DOHH2 (cell line): ENCODE measurements at regions not wholly inside any gene's neighbourhood (a gene's known extent, or its start where the extent isn't known, plus 50 kb on each side); places are given as distances from the start of the nearest gene placed in this dataset.

Source experiments
- EZH2phosphoT487 ChIP-seq: fragments of 200-600 bp; sonication (generic); IDR thresholded peaks from 2 replicates; pipeline ENCODE4 v1.6.1; 2017; ENCODE audit warnings: borderline replicate concordance, mild to moderate bottlenecking, antibody characterized with exemption, low read length, moderate library complexity, mixed read lengths
- TF ChIP-seq, protein P1 (sequence below): fragments of 200-600 bp; sonication (generic); IDR thresholded peaks from one replicate; pipeline ENCODE4 v1.5.1; 2014; ENCODE audit warnings: antibody characterized with exemption, mild to moderate bottlenecking, low read depth, low read length; ENCODE audit not compliant: poor library complexity, severe bottlenecking

DNA sequence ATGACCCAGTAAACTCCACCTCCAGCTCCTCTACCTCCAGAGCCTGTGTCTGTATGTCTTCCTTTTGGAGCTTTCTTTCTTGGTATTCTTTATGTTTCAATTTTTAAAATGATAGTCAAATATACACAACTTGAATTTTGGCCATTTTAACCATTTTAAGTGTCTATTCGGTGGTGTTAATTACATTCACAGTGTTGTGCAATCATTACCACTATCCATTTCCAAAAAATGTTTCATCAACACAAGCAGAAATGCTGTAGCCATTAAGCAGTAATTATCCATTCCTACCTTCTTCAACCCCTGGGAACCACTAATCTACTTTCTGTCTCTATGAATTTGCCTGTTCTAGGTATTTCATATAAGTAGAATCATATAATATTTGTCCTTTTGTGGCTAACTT, 194.5 kb upstream of the TSC22D2 start:
- TF ChIP-seq, protein P1, sequence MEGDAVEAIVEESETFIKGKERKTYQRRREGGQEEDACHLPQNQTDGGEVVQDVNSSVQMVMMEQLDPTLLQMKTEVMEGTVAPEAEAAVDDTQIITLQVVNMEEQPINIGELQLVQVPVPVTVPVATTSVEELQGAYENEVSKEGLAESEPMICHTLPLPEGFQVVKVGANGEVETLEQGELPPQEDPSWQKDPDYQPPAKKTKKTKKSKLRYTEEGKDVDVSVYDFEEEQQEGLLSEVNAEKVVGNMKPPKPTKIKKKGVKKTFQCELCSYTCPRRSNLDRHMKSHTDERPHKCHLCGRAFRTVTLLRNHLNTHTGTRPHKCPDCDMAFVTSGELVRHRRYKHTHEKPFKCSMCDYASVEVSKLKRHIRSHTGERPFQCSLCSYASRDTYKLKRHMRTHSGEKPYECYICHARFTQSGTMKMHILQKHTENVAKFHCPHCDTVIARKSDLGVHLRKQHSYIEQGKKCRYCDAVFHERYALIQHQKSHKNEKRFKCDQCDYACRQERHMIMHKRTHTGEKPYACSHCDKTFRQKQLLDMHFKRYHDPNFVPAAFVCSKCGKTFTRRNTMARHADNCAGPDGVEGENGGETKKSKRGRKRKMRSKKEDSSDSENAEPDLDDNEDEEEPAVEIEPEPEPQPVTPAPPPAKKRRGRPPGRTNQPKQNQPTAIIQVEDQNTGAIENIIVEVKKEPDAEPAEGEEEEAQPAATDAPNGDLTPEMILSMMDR, result no peak
- TF ChIP-seq EZH2phosphoT487, result no peak
